ENCODE measurements at regions not wholly inside any gene's neighbourhood (a gene's known extent, or its start where the extent isn't known, plus 50 kb on each side); places are given as distances from the start of the nearest gene placed in this dataset.

DNA sequence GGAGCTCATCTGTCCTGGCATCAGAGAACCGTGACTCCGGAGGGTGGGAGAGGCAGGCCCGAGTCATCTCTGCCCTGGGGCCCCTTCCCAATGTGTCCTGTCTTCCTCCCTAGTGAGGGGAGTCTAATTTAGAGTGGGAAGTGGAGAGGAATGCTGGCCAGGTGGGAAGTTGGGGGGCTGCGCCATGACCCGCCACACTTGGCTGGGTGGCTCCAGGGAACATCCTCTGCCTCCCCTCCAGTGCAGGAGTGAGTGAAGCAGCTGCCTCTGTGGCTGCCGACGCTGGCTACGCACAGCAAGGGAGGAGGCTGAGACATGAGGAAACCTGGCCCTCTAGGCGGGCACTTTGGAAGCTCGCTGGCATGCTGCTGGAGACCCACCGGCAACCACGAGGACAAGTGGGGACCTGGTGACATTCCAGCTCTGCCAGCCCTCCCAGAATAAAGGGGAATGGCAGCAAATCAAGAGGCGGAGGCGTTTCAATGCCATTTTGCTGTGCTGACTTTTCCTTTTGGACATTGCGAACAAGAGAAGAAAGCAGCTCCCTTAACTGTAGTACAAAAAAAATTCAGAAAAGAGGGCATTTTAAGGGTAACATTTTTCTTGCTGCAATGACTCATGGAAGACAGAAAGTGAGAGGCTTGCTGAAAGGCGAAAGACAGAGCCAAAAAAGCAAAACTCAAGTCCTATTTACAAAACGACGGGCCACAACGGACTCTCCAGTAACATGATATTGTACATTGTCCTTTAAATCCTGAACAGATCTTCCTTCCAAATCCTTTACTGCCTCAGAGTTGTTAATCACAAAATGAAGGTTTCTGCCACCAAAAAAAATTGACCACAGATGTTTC is 121.2 kb upstream of the PITRM1 start:
- peak; percentile 49 for DNase-seq

DNA sequence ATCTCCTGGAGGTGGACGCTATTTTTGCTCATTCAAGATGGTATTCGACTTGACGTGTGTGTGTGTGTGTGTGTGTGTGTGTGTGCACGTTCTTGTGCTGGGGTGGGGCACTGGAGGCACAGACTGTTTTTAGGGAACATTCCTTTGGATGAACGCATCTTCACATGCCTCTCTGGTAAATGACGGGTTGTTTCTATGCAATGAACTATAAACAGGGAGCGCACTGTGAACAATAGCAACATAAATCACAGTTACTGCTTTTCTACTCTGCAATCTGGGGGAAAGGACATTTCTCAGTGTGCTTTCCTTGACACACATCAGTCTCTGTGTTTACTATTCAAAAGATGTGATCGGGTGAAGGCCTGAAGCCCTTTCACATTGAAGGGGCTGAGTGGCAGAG is 120.1 kb upstream of the PITRM1 start:
- DNase-seq = peak; percentile 69

DNA sequence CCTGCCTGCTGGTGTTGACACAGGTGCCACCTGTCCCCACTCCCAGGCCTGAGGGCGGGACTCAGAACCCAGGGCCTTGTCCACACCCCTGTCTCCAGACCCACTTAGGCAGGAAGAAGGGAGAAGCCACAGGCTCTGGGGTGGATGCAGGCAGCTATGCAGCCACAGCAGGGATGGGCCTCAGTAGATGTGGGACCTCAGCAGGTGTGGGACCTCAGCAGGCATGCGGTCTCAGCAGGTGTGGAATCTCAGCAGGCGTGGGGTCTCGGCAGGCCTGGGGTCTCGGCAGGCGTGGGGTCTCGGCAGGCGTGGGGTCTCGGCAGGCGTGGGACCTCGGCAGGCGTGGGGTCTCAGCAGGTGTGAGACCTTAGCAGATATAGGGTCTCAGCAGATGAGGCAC is 118.0 kb upstream of the PITRM1 start:
- no peak for DNase-seq

DNA sequence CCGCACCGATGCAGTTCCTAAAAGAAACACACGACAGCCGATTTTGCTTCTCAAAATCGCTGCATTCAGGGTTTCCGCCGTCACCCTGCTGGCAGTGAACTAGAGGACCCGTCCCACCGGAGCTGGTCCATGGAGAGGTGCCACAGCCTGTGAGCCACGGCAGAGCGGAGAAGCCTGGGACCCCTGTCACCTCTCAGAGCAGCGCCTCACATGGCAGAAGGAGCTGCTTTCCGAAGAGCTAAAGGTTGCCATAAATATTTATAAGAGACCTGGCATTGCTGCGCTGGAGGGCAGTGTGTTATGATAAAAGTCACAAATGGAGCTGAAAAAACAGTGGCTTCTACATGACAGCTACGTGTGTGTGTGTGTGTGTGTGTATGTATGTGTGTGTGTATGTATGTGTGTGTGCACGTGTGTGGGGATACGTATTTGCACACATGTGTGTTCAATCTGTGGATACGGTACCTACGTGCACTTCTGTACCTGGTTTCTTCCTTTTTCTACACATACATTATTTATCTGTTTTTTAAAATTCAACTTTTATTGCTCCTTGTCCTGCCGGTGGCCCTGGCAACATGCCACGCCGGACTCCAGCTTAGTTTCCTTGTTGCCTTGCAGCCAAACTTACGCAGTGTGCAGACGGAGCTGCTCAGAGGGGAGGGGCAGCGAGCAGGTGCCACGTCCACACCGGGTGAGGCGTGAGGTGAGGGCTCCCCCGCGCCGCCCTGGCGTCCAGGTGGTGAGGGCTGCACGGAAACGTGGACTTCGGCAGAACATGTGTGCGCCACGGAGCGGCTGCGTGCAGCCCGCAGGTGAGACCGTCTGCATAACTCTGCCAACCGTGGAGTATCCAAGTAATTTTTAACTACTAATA is 115.2 kb upstream of the PITRM1 start:
- DNase-seq = no peak

DNA sequence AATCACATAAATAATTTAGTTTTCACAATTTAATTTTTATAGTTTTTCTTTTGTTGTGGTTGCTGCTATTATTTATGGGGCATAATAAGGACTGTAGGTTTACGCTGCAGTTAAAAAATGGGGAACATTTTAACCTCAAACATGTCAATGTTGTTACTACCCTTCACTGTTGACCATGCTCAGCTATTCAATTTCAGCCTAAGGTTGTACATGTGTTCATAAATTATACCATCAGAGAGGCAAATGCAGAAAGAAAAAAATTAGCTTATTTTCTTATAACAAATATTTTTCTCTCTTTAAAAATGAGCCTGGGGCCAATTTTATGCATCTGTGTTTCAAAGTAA is 110.1 kb upstream of the PITRM1 start:
- DNase-seq = no peak

DNA sequence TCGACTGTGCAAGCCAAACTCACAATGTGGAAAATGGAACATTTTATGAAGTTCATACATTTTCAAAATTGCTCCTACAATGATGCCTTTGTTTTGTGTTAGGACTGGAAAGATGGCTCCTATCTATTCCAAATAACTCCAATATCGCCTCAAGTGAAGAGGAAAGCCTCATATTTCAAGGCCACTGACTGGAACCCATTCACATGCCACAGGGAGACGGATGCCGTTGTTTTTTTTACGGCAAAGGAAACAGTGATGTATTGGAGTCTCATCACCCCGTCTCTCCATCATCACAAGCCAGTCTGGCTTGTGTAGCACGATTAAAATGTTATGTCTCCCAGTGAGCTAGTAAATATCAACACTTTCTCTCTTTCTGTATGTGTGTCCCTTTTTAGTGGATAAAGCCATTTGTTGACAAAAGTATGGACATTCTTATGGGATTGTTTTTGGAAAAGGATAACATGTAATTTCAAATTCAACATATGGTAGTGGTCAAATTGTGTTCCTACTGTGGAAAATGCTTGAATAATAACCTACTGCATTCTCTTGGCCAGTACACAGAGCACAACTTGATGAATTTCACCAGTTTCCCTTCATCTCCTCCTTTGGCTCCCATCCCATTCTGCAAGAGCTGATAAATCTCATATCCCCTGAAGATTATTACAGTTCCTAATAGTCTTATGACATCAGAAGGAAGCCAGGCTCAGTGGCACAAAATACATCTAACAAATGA is 109.5 kb upstream of the PITRM1 start:
- DNase-seq = no peak

DNA sequence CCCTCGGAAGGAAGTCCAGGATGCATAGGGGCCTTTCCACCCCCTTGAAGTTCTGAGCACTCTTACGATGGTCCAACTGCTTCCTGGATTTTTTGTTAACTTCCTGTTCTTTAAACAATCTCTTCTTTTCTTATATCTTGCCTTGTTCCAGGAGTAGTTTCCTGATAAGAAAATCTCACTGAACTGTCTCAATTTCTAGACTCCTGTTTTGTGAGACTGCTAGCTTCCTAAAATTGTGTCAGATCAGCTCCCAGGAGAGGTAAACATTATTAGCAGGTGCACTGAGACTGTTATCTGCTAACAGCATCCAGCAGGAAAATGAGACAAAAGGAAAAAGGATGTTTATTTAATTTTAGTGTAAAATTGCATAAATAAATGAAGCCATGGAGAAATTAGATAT is 106.2 kb upstream of the PITRM1 start:
- DNase-seq = no peak

DNA sequence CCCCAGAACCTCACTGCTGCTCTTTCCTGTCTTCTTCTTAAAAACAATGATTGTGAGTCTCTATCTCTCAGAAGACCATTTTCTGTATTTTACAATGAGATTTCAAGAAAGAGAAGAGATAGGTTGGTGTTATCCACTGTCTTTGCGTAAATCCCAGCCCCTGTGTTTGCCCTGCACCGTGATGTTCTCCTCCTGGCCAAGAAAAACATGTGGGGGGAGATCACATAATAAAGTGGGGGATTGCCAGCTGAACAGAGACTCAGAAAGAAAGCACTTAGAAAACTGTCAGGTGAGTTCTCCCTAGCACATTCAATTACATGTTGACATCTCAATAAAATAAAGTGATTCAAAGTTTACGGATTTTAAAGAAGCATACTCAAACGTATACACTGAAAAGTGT is 105.0 kb upstream of the PITRM1 start:
- no peak for DNase-seq

DNA sequence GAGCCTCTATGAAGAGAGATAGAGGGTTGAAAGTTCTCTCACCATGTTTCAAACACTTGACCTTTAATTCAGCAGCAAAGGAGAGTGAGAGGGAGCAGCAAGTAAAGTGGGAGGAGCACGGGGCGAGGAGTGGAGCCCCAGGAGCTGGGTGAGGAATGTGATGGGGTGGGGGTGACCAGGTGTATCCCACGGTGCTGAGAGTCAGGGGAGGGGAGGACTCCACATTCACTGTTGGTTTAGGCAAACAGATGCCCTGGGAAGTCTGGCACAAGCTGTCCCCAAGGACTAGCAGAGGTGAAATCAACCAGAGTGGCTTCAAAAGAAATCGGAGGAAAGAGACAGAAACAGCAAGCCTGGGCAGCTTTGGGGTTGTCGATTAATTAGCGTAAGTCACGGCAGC is 101.8 kb upstream of the PITRM1 start:
- no peak for DNase-seq

DNA sequence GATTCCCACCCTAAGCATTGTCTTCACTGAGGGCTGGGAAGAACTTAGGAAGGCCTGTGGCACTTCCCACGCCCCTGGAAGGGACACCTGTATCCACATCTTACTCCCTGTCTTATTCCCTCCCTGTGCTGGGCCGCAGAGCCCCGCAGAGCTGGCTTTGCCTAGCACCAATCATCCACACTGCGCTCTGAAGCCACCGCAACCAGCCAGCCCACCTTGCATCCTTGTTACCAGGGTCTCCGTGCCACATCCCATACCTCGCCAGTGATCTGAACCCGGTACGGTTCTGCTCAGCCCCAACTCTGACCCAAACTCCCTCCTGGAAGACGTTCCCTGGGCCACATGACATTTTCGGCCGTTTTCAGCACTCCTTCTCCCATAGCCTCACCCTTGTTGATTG is 101.4 kb upstream of the PITRM1 start:
- DNase-seq = no peak

DNA sequence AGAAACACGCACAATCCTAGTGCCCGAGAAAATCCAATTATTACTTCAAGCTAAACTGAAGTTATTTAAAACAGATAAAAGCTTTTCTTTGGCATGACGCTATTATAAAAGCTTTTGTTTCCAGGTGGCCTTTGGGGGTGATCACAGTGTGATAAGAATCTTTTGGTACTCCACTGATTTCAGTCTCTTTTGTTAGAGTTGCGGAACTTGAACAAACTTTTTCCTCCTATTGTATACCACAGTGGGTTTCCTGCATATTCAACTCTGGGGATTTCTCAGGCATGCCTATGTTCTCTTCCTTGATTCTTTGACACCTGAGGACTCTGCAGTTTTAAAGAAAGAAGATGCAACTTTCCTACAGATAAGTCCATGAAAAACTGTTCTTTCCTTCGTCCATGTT is 99.7 kb upstream of the PITRM1 start:
- DNase-seq = no peak

DNA sequence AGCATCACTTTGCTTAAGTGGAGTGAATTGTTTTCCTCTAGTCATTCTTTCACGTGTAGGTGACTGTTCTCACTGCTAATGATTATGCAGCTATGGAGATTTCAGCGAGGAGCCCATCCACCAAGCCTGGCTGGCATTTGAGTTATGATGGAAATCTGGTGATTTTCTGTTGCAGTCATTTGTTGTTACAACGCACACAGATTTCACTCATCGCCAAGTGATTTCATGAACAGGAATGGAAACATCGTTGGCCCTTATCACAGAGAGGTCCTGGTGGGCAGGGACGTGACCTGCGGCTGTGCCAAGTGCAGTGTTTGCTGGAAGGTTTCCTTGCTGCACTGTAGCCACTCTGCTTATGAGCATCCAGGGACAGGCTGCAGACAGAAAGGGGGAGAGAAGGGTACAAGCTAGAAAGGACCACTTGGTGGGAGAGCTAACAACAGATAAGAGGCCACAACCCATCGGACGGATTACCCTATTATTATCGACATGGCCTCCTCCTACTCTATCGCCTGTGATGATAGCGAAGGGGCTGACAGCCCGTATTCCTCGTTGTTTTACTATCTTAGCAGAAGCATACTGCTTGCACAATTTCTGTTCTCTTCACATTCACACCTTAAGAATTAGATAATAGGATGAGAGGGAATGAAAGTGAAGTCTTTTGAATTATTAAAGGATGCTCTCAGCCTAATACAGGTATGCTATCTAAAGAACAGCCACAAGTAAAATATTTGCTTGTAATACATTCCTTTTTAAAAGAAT is 99.0 kb upstream of the PITRM1 start:
- no peak for DNase-seq

DNA sequence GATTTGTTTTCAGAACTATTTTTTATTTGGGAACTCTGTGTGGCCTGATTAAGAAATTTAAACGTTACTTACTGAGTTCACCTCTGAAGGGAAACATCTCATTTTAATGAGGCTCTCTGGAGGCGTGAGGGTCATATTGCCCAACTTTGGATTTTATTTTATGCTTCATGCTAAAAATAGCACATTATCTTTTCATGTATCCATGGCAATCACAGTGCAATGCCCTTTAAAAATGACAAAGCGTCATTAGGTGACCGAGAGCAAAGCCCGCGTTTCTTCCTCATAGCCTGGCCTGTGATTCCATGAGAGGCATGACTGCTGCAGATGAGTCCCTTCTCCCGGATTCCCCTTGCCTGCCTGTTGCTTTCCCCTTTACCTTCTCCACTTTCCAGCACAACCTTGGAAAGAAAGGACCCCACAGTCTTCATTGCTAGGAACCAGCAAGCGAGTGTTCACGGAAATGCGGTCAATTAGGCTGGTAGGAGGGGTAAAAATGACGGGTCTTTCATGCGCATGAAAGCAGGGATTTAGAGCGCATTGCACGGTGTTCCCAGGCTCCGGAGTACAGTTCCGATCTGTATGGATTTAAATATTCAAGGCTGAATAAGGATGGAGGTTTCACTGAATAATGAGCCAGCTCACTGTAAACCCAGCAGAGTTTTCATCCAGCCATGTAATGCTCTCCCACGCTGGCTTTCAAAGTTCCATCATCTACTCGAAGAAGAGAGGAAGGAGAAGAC is 98.2 kb upstream of the PITRM1 start:
- no peak for DNase-seq

DNA sequence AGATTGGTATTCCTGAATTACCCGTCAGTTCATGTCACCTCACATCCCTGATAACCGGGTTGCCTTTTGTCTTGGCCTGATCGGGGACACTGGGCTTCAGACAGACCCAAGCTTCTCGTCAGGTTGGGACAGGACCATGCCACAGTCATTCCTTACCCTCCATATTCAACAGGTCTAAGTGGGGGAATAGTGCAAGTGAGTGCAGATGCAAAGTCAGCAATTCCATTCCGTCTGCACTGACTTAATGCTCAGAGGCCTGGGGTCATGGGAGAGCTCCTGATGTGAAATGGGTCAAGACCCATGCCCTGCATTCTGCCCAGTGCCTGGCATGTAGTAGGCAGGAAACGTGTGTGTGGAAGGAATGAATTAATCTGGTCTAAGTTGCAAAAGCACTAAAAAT is 95.4 kb upstream of the PITRM1 start:
- no peak for DNase-seq

DNA sequence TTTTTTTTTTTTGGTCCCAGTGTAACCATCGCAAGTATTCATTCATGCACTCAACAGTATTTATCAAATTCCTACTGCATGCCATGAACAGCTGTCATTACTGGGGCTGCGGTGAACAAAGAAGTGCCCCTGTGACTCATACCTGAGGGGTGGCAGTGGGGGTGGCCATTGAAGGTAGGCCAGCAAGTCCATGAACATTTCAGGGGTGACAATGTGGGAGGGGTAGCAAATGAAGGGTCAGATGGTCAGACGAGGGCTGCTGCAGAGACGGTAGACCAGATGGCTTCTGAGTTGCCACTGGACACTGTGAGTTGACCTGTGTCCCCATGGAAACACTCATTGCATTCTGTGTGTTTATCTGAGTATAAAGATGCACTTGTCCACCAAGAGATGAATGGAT is 92.5 kb upstream of the PITRM1 start:
- DNase-seq = peak; percentile 30

DNA sequence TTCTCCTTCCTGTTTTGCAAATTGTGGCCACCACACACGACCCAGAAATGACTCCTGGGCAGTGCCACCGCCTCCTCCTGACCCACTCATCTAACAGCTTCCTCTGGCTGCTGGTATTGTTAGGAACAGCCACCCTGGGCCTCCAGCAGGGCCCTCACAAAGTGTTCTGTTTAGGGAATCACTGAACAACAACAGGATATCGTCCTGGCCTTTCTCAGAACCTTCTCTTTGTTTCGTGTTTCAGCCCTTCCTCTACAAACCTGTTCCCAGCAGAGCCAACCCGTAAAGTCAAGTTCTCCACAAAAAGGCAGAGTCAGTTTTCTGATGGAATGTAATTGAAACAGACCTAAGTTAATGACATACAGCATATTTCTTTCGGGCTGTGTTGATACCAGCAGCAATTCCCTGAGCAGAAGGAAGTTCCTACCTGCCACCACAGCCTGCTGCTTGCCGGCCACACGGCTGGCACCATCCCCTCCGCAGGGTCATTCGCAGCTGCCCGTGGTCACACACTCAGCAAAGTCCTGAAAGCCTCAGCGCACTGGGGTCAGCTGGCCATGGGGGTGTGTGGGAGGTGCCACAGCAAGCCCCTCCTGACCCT is 91.7 kb upstream of the PITRM1 start:
- DNase-seq = no peak

DNA sequence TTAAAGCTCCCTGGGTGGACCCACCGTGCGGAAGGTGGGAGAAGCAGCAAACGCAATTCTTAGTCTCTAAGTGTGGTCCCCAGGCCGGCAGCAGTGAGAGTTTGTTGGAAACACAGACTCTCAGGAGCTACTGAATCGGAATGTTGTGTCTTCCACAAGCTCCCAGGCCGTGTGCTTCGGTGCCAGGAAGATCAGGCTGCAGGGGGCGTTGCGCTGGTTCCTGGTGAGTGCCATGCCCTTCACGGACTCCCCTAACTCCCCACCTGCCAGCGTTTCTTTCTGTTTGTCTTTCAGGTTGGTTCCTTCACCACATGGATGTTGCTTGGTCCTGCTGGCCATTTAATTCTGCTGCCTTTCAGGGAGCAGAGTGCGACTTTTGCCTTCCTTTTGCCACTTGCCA is 91.2 kb upstream of the PITRM1 start:
- DNase-seq = no peak

DNA sequence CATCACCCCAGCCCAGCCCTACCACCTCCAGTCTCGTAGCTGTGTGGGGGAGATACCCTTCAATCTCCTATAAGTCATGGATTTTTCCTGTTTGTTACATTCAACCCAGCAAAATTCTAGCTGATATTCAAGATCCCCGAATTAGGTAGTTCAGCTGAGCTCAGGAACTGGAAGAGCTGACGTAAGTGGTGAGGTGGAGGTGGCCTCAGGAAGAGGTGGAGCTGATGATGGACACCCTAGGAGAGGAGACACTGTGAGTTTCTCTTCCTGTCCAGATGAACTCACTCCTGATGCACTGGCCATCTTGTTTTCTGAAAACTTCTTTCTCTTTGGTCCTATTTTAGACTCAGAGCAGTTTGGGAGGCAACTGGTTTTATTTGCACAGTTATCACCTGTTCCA is 90.5 kb upstream of the PITRM1 start:
- DNase-seq = no peak

DNA sequence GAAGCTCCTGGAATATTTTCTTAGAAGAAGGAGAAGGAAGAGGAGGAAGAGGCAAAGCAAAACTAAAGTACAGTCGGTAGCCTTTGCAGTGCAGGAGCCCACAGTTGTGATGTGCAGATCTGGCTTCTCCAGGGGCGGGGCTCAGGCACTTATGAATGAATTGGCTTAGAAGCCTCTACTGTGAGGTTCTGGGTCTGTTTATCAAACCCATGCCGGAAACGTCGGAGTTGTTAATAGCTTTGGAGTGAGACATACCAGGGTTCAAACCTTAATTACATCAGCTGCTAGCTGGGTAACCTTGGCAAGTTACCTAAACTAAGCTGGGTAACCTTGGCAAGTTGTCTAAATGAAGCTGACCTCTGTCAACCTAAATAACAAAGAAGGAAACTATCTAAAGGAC is 89.3 kb upstream of the PITRM1 start:
- DNase-seq = no peak

DNA sequence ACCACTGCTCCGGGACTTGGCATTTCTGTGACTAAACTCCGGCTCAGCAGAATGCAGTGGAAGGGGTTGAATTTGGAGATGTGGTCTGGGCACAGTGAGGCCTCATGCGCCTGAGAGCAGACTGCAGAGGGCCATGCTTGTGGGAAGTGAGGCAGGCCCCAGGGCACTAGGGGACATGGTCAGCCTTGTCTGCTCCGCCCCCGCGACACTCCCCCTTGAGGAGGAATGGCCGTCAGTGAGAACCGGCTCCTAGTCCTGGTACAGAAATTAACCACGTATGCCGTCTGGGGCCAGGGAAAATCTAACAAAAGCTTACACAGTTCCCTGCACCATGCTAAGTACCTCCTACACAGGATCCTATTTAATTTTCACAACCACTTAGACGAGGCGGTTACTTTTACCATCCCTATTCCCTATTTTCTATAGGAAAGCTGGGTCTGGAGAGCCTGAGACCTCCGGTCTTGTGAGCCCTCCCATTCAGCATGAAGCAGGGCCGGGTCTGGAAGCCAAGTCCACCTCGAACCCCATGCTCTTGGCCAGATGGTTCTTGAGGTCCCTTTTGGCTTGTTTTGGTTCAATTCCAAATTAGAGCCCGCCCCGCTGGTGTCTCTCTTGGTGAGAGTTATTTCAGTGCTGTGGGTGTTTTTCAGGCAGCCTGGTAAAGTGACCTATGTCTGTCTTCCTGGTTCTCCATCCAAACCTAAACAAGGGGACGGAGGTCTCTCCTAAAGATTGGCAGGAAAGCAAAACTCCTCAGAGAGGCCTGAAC is 87.7 kb upstream of the PITRM1 start:
- no peak for DNase-seq

DNA sequence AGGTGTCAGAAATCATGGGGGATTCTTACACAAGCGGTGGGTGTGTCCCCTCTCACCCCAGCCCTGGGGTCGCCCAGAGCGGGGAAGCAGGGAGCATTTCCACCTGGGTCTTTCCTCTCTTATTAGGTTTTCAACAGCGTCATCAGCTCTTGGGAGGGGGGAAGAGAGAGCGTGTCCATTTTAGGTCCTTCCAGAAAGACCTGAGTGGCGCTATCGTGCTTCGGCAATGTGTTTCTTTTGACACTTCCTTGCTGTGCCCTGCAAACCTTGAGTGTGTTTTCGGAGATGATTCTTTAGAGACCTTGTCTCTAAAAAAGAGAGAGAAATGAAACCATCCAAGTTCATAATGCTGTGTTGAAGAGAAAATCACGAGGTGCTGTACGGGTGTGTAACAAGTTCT is 86.9 kb upstream of the PITRM1 start:
- no peak for DNase-seq
